Astrocyte (in vitro differentiated cells and primary cell): ENCODE measurements at regions not wholly inside any gene's neighbourhood (a gene's known extent, or its start where the extent isn't known, plus 50 kb on each side); places are given as distances from the start of the nearest gene placed in this dataset.
"Not testable (repeated sequence)": the region's sequence is repeated elsewhere in the genome, so short reads cannot be mapped to it uniquely, and the experiment has no call there.

ENCODE experiments used
- DNase-seq: peaks from one replicate; pipeline ENCODE4 v3.0.0-alpha.2; 2010; ENCODE audit warnings: low read depth
- FAIRE-seq: peaks from 2 replicates; lab custom pipeline; 2011; peaks lifted over from hg19 to GRCh38; lab: Jason Lieb, UNC
- H2AFZ ChIP-seq: 2 replicates; pipeline ENCODE4 v1.6.0; 2012; ENCODE audit warnings: low read depth, low read length, inconsistent platforms
- H3K27ac ChIP-seq: 2 replicates; pipeline ENCODE4 v1.5.1; 2011; ENCODE audit warnings: low read depth, low read length, inconsistent platforms
- H3K27me3 ChIP-seq: 2 replicates; pipeline ENCODE4 v1.6.0; 2011; ENCODE audit warnings: low read length, inconsistent platforms; ENCODE audit not compliant: insufficient read depth
- H3K36me3 ChIP-seq: 2 replicates; pipeline ENCODE4 v1.5.1; 2011; ENCODE audit warnings: low read length, inconsistent platforms; ENCODE audit not compliant: insufficient read depth
- H3K4me1 ChIP-seq: 2 replicates; pipeline ENCODE4 v1.5.1; 2011; ENCODE audit warnings: low read length, inconsistent platforms; ENCODE audit not compliant: insufficient read depth
- H3K4me2 ChIP-seq: 2 replicates; pipeline ENCODE4 v1.6.0; 2012; ENCODE audit warnings: low read length, inconsistent platforms
- H3K4me3 ChIP-seq: 2 replicates; pipeline ENCODE4 v1.5.1; 2011; ENCODE audit warnings: low read depth, mild to moderate bottlenecking, low read length, inconsistent platforms; ENCODE audit not compliant: insufficient read depth
- H3K79me2 ChIP-seq: 2 replicates; pipeline ENCODE4 v1.6.0; 2012; ENCODE audit warnings: mild to moderate bottlenecking, low read length, inconsistent platforms; ENCODE audit not compliant: insufficient read depth
- H3K9ac ChIP-seq: 2 replicates; pipeline ENCODE4 v1.6.0; 2012; ENCODE audit warnings: mild to moderate bottlenecking, low read length, inconsistent platforms
- H3K9me3 ChIP-seq: 2 replicates; pipeline ENCODE4 v1.5.1; 2012; ENCODE audit warnings: low read depth, mild to moderate bottlenecking, low read length, inconsistent platforms; ENCODE audit not compliant: insufficient read depth
- H4K20me1 ChIP-seq: 2 replicates; pipeline ENCODE4 v1.6.0; 2012; ENCODE audit warnings: low read length, inconsistent platforms; ENCODE audit not compliant: insufficient read depth
- H3K27ac Mint-ChIP-seq: one replicate; pipeline ENCODE4 v1.8.0; 2021; ENCODE audit warnings: mild to moderate bottlenecking, mixed read lengths; ENCODE audit not compliant: unreplicated experiment
- H3K27me3 Mint-ChIP-seq: one replicate; pipeline ENCODE4 v1.8.0; 2021; ENCODE audit warnings: low read depth, mixed read lengths; ENCODE audit not compliant: unreplicated experiment
- H3K36me3 Mint-ChIP-seq: one replicate; pipeline ENCODE4 v1.8.0; 2021; ENCODE audit warnings: low read depth, mixed read lengths; ENCODE audit not compliant: unreplicated experiment
- H3K4me1 Mint-ChIP-seq: one replicate; pipeline ENCODE4 v1.8.0; 2021; ENCODE audit warnings: low read depth, mixed read lengths; ENCODE audit not compliant: unreplicated experiment
- H3K4me3 Mint-ChIP-seq: one replicate; pipeline ENCODE4 v1.8.0; 2021; ENCODE audit warnings: mild to moderate bottlenecking, moderate library complexity, mixed read lengths; ENCODE audit not compliant: unreplicated experiment
- H3K9me3 Mint-ChIP-seq: one replicate; pipeline ENCODE4 v1.8.0; 2021; ENCODE audit warnings: mild to moderate bottlenecking, mixed read lengths; ENCODE audit not compliant: unreplicated experiment
- EZH2 ChIP-seq: IDR thresholded peaks from 2 replicates; pipeline ENCODE4 v1.6.1; 2012; ENCODE audit warnings: mild to moderate bottlenecking, low read length, inconsistent platforms; ENCODE audit not compliant: insufficient read depth
- TF ChIP-seq, protein P1 (sequence below): IDR thresholded peaks from 2 replicates; pipeline ENCODE4 v1.5.1; 2011; ENCODE audit warnings: low read depth, mild to moderate bottlenecking, inconsistent platforms, low read length, moderate library complexity; ENCODE audit not compliant: insufficient read depth

DNA sequence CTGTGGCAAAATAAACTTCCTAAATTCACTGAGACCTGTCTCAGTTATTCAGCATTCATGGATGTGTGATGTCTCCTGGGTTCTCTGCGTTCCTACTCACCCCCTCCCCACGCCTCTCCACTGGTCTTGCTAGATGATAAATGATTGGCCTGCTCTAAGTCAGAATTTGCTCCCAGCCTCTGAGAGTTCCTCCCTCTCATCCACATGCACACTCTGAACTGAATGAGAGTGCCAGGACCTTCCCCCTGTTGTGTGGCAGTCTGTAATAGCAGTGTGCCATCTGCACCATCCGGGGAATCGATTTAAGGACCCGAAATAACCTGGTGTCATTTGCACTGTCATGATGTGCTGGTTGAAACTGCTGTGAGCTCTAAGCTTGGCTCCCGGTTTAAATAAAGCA lies 135.8 kb upstream of the AFDN start:
- Histone ChIP-seq H3K9me3 (no peaks in the 10 kb centered on the region), H3K4me3 (no peak overlapping the region), H3K27ac (no peak overlapping the region), H3K27me3 (peaks cover 4% of the 10 kb centered on the region), H2AFZ (no peak overlapping the region), H3K4me2 (no peak overlapping the region), H3K9ac (no peak overlapping the region), H3K36me3 (no peaks in the 10 kb centered on the region), H4K20me1 (no peaks in the 10 kb centered on the region), H3K79me2 (no peaks in the 10 kb centered on the region), H3K4me1 (no peaks in the 10 kb centered on the region)
- H3K27ac Mint-ChIP-seq, result no peak overlapping the region
- FAIRE-seq (no peak), DNase-seq (no peak)
- TF ChIP-seq, protein P1, sequence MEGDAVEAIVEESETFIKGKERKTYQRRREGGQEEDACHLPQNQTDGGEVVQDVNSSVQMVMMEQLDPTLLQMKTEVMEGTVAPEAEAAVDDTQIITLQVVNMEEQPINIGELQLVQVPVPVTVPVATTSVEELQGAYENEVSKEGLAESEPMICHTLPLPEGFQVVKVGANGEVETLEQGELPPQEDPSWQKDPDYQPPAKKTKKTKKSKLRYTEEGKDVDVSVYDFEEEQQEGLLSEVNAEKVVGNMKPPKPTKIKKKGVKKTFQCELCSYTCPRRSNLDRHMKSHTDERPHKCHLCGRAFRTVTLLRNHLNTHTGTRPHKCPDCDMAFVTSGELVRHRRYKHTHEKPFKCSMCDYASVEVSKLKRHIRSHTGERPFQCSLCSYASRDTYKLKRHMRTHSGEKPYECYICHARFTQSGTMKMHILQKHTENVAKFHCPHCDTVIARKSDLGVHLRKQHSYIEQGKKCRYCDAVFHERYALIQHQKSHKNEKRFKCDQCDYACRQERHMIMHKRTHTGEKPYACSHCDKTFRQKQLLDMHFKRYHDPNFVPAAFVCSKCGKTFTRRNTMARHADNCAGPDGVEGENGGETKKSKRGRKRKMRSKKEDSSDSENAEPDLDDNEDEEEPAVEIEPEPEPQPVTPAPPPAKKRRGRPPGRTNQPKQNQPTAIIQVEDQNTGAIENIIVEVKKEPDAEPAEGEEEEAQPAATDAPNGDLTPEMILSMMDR, result no peak
- no peak for TF ChIP-seq EZH2
- no peaks in the 10 kb centered on the region for H3K4me1 Mint-ChIP-seq
- H3K36me3 Mint-ChIP-seq, result no peaks in the 10 kb centered on the region
- H3K4me3 Mint-ChIP-seq, result no peak overlapping the region
- H3K9me3 Mint-ChIP-seq, result peaks cover 3% of the 10 kb centered on the region
- H3K27me3 Mint-ChIP-seq, result peaks cover 30% of the 10 kb centered on the region

DNA sequence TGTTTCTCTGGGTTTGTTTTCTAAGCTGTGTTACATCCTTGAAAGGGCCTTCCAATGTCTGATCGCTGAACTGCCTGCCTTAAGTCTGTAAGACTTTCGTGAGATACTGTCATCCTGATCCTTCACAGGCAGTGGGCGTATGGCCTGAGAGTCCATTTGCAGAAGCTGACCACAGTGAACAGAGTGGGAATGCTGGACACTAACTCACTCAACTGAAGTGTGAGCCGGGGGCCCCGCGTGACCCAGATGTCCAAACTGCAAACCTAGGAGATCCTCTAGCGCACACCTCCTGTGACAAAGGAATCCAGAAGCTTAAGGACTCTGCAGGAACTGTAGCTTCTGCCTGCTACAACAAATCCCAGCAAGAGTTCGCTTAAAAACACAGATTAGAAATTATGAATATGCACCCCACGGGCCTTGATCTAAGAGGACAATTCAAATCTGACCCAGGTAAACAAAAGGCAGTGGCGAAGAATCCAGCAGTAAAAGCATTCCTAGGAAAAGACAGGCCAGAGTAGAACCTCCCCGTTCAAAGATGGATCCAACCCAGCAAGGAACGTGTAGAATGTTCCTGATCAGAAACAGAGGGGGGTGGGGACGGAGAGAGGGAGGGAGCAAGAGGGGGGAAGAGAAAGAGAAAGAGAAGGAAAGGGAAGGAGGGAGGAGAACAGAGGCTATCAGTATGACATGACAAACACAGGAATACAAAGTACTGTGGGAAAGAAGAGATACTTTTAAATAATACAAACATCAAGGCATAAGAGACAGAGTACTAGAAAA lies 135.0 kb upstream of the AFDN start:
- Histone ChIP-seq H2AFZ (no peak overlapping the region), H4K20me1 (no peaks in the 10 kb centered on the region), H3K36me3 (no peaks in the 10 kb centered on the region), H3K27me3 (peaks cover 4% of the 10 kb centered on the region), H3K4me2 (no peak overlapping the region), H3K4me1 (no peaks in the 10 kb centered on the region), H3K9me3 (no peaks in the 10 kb centered on the region), H3K9ac (no peak overlapping the region), H3K79me2 (no peaks in the 10 kb centered on the region), H3K4me3 (no peak overlapping the region), H3K27ac (no peak overlapping the region)
- Mint-ChIP-seq H3K4me3 (no peak overlapping the region), H3K27ac (no peak overlapping the region), H3K36me3 (no peaks in the 10 kb centered on the region), H3K27me3 (peaks cover 29% of the 10 kb centered on the region), H3K4me1 (no peaks in the 10 kb centered on the region), H3K9me3 (peaks cover 3% of the 10 kb centered on the region)
- TF ChIP-seq, protein P1, result no peak
- DNase-seq, result no peak
- FAIRE-seq, result no peak

DNA sequence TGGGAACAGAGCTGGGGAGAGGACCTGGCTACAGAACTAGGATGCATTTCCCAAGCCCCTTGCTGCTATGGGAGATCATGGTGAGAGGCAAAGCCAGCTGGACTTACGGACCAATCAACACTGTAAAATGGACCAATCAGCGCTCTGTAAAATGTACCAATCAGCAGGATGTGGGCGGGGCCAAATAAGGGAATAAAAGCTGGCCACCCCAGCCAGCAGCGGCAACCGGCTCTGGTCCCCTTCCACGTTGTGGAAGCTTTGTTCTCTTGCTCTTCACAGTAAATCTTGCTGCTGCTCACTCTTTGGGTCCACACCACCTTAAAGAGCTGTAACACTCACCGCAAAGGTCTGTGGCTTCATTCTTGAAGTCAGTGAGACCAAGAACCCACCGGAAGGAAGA lies 133.2 kb upstream of the AFDN start:
- not testable (repeated sequence) for H3K4me1 Mint-ChIP-seq, H3K36me3 ChIP-seq, H3K9me3 ChIP-seq, H2AFZ ChIP-seq, H3K4me2 ChIP-seq, H3K79me2 ChIP-seq, H3K9me3 Mint-ChIP-seq, FAIRE-seq, H3K36me3 Mint-ChIP-seq, H3K9ac ChIP-seq, H3K4me1 ChIP-seq, H3K4me3 Mint-ChIP-seq, DNase-seq, H3K27ac Mint-ChIP-seq, H3K27me3 ChIP-seq, H4K20me1 ChIP-seq, H3K4me3 ChIP-seq, H3K27ac ChIP-seq
- H3K27me3 Mint-ChIP-seq, result peaks cover 11% of the 10 kb centered on the region
